Thyroid gland (tissue), 4 donors: ENCODE measurements at regions not wholly inside any gene's neighbourhood (a gene's known extent, or its start where the extent isn't known, plus 50 kb on each side); places are given as distances from the start of the nearest gene placed in this dataset.

Experiments used
- CTCF ChIP-seq, 6 experiments: fragments of 200-600 bp in 3 of 6; fragments of 450-650 bp in 3 of 6; sonication (generic) in 3 of 6; IDR thresholded peaks; one replicate each; pipeline ENCODE4 v1.5.1; 2016 to 2019; ENCODE audit warnings: antibody characterized with exemption in 6 of 6, mild to moderate bottlenecking in 2 of 6, inconsistent platforms in 1 of 6, moderate library complexity in 1 of 6
- POLR2A ChIP-seq, 2 donors: fragments of 450-650 bp; IDR thresholded peaks; one replicate each; pipeline ENCODE4 v1.6.1; 2017; ENCODE audit warnings: antibody characterized with exemption in 2 of 2, mild to moderate bottlenecking in 2 of 2, moderate library complexity in 1 of 2

- TF ChIP-seq CTCF (IDR thresholded peaks at IDR 0.05) (no peak), POLR2A (IDR thresholded peaks at IDR 0.05) (no peak)
These were observed 231.6 kb upstream of the TAS2R1 start for GRCh38 chr5:9861666-9862256.
